Eye (tissue), 1 donor: ENCODE measurements at regions not wholly inside any gene's neighbourhood (a gene's known extent, or its start where the extent isn't known, plus 50 kb on each side); places are given as distances from the start of the nearest gene placed in this dataset.
"Not testable (repeated sequence)": the region's sequence is repeated elsewhere in the genome, so short reads cannot be mapped to it uniquely, and the experiment has no call there.

Source experiments
- DNase-seq: peaks from one replicate; pipeline ENCODE4 v3.0.0-alpha.2; 2015

- not testable (repeated sequence) for DNase-seq
These were observed 186.1 kb upstream of the LMCD1 start for GRCh38 chr3:8315526-8315925.

GRCh38 chr3:8317661-8318649 is 183.7 kb upstream of the LMCD1 start:
- DNase-seq = no peak

GRCh38 chr3:8319935-8320634 is 181.5 kb upstream of the LMCD1 start:
- DNase-seq = no peak

GRCh38 chr3:8320711-8321458 is 180.7 kb upstream of the LMCD1 start:
- DNase-seq = no peak

GRCh38 chr3:8324747-8325146 is 176.9 kb upstream of the LMCD1 start:
- peak; percentile 25 for DNase-seq

GRCh38 chr3:8325306-8325705 is 176.3 kb upstream of the LMCD1 start:
- DNase-seq = no peak

GRCh38 chr3:8325833-8326232 is 175.8 kb upstream of the LMCD1 start:
- not testable (repeated sequence) for DNase-seq

- no peak for DNase-seq
These were observed 173.9 kb upstream of the LMCD1 start for GRCh38 chr3:8327739-8328138.

GRCh38 chr3:8328967-8329366 is 172.7 kb upstream of the LMCD1 start:
- DNase-seq = peak; percentile 11

- no peak for DNase-seq
These were observed 172.0 kb upstream of the LMCD1 start for GRCh38 chr3:8329598-8329997.

- no peak for DNase-seq
These were observed 165.2 kb upstream of the LMCD1 start for GRCh38 chr3:8336456-8336855.

GRCh38 chr3:8338424-8338823 is 163.2 kb upstream of the LMCD1 start:
- no peak for DNase-seq

- DNase-seq = no peak
These were observed 159.8 kb upstream of the LMCD1 start for GRCh38 chr3:8341821-8342247.

GRCh38 chr3:8343058-8343457 is 158.6 kb upstream of the LMCD1 start:
- DNase-seq = no peak

- no peak for DNase-seq
These were observed 156.2 kb upstream of the LMCD1 start for GRCh38 chr3:8345398-8345797.

GRCh38 chr3:8348076-8348475 is 153.5 kb upstream of the LMCD1 start:
- DNase-seq = no peak

- no peak for DNase-seq
These were observed 149.1 kb upstream of the LMCD1 start for GRCh38 chr3:8352475-8352874.

- no peak for DNase-seq
These were observed 148.3 kb upstream of the LMCD1 start for GRCh38 chr3:8353364-8353763.

GRCh38 chr3:8355346-8355745 is 146.3 kb upstream of the LMCD1 start:
- no peak for DNase-seq

- DNase-seq = not testable (repeated sequence)
These were observed 145.6 kb upstream of the LMCD1 start for GRCh38 chr3:8356066-8356465.

GRCh38 chr3:8357859-8358258 is 143.8 kb upstream of the LMCD1 start:
- DNase-seq = no peak

- no peak for DNase-seq
These were observed 142.5 kb upstream of the LMCD1 start for GRCh38 chr3:8359133-8359532.

- DNase-seq = no peak
These were observed 138.4 kb upstream of the LMCD1 start for GRCh38 chr3:8363200-8363599.
